ENCODE measurements at regions not wholly inside any gene's neighbourhood (a gene's known extent, or its start where the extent isn't known, plus 50 kb on each side); places are given as distances from the start of the nearest gene placed in this dataset.

DNA sequence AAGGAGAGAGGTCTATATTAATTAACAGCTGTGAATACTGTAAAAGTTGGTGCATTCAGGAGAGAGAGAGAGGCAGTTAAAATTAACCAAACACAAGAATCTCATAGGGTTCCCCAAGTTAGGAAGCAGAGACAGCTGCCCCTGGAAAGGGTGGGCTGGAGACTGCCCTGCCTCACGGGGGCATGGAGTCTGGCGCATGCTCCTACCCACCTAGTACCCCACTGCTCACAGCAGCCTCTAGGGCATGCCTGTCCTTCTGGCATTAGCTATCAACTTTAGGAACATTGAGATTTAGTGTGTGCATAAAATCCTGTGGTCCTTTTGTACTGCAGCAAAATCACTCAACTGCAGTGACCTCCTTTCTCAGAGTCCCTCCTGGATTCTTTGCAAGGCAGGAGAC, 710.1 kb downstream of the SORCS3 start:
- no peak overlapping the region for H3K27ac ChIP-seq (ENCODE audit: low read length)
- no peak overlapping the region for H3K4me3 ChIP-seq (ENCODE audit: low read depth in 2 of 2, low read length in 2 of 2)
- no TSS peak for BruUV-seq (replicated peaks)
- H3K27me3 ChIP-seq (ENCODE audit: control insufficient read depth, insufficient read depth, low read length), result no peaks in the 10 kb centered on the region
- no peaks in the 10 kb centered on the region for H3K4me1 ChIP-seq (ENCODE audit: control insufficient read depth, insufficient read depth, low read length)
- in situ Hi-C loops (cut with HindIII; ENCODE audit: low pct_unique_long_range_greater_than_20kb, low sequenced_read_pairs), result no loop called here
- DNase-seq (ENCODE audit: low read depth, low spot score), result no peak
- H3K9me3 ChIP-seq (ENCODE audit: control insufficient read depth, insufficient read depth, low read depth, low read length), result no peaks in the 10 kb centered on the region
- no peak for ATAC-seq
- no peaks in the 10 kb centered on the region for H3K36me3 ChIP-seq (ENCODE audit: control insufficient read depth, insufficient read depth, low read length)
- POLR2A ChIA-PET, result no interaction called here
- intact Hi-C loops (cut with micrococcal nuclease; ENCODE audit: unreplicated experiment), result no loop called here
- CTCF ChIA-PET, result no interaction called here
- TF ChIP-seq, protein P1, sequence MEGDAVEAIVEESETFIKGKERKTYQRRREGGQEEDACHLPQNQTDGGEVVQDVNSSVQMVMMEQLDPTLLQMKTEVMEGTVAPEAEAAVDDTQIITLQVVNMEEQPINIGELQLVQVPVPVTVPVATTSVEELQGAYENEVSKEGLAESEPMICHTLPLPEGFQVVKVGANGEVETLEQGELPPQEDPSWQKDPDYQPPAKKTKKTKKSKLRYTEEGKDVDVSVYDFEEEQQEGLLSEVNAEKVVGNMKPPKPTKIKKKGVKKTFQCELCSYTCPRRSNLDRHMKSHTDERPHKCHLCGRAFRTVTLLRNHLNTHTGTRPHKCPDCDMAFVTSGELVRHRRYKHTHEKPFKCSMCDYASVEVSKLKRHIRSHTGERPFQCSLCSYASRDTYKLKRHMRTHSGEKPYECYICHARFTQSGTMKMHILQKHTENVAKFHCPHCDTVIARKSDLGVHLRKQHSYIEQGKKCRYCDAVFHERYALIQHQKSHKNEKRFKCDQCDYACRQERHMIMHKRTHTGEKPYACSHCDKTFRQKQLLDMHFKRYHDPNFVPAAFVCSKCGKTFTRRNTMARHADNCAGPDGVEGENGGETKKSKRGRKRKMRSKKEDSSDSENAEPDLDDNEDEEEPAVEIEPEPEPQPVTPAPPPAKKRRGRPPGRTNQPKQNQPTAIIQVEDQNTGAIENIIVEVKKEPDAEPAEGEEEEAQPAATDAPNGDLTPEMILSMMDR (IDR thresholded peaks at IDR 0.05), result no peak
- TF ChIP-seq TCF7L2 (IDR thresholded peaks at IDR 0.05; ENCODE audit: low read depth, low read length) (no peak), POLR2AphosphoS5 (IDR thresholded peaks at IDR 0.05; ENCODE audit: low read depth, low read length) (no peak), REST (IDR thresholded peaks at IDR 0.05; ENCODE audit: insufficient read depth in 1 of 2, low read depth in 2 of 2, low read length in 1 of 2) (no peak), SIN3A (IDR thresholded peaks at IDR 0.05; ENCODE audit: borderline replicate concordance, insufficient read depth, low read depth, low read length) (no peak)

- Histone ChIP-seq H3K9me3 (ENCODE audit: control insufficient read depth, insufficient read depth, low read depth, low read length) (no peaks in the 10 kb centered on the region), H3K4me1 (ENCODE audit: control insufficient read depth, insufficient read depth, low read length) (no peaks in the 10 kb centered on the region), H3K27ac (ENCODE audit: low read length) (no peak overlapping the region), H3K27me3 (ENCODE audit: control insufficient read depth, insufficient read depth, low read length) (no peaks in the 10 kb centered on the region), H3K4me3 (ENCODE audit: low read depth in 2 of 2, low read length in 2 of 2) (no peak overlapping the region), H3K36me3 (ENCODE audit: control insufficient read depth, insufficient read depth, low read length) (no peaks in the 10 kb centered on the region)
- intact Hi-C loops (cut with micrococcal nuclease; ENCODE audit: unreplicated experiment) (no loop called here), in situ Hi-C loops (cut with HindIII; ENCODE audit: low pct_unique_long_range_greater_than_20kb, low sequenced_read_pairs) (no loop called here)
- POLR2A ChIA-PET, result no interaction called here
- ATAC-seq (no peak), DNase-seq (ENCODE audit: low read depth, low spot score) (no peak)
- no TSS peak for BruUV-seq (replicated peaks)
- CTCF ChIA-PET, result no interaction called here
- TF ChIP-seq SIN3A (IDR thresholded peaks at IDR 0.05; ENCODE audit: borderline replicate concordance, insufficient read depth, low read depth, low read length), result no peak
- no peak for TF ChIP-seq TCF7L2 (IDR thresholded peaks at IDR 0.05; ENCODE audit: low read depth, low read length)
- TF ChIP-seq REST (IDR thresholded peaks at IDR 0.05; ENCODE audit: insufficient read depth in 1 of 2, low read depth in 2 of 2, low read length in 1 of 2), result no peak
- TF ChIP-seq, protein P1 (IDR thresholded peaks at IDR 0.05), result no peak
- no peak for TF ChIP-seq POLR2AphosphoS5 (IDR thresholded peaks at IDR 0.05; ENCODE audit: low read depth, low read length)
Observed at GRCh38 chr10:105347487-105347886, 706.4 kb downstream of the SORCS3 start.

Data from Panc1 (cell line).